A549 (cell line): ENCODE measurements at regions not wholly inside any gene's neighbourhood (a gene's known extent, or its start where the extent isn't known, plus 50 kb on each side); places are given as distances from the start of the nearest gene placed in this dataset.

Source experiments
- EHMT2 ChIP-seq: fragments of 200-600 bp; sonication (generic); IDR thresholded peaks from 2 replicates; pipeline ENCODE4 v1.6.1; 2016; ENCODE audit warnings: antibody characterized with exemption, low read depth, mild to moderate bottlenecking, moderate library complexity
- POLR2A ChIP-seq: IDR thresholded peaks from 2 replicates; pipeline ENCODE4 v1.6.1; 2012; ENCODE audit warnings: mild to moderate bottlenecking, low read length

DNA sequence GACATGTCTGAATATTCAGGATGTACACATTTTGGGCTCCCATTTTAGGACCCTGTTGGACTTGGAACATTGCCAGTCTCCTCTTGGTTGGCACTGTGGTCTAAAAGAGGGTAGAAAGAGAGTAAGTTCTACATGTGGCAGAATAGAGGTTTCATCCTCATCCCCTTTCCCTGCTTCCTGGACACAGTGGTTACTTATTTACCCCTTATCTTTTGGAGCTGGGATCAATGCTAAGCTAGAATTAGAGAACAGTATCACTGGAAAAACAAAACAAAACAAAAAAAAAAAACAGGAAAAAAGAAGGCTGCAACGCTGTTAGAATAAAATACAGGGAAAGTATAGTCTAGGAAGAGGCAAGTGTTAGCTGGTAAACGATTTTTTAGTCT is 790.6 kb downstream of the MAFB start:
- no peak for TF ChIP-seq EHMT2
- TF ChIP-seq POLR2A = no peak
